Nephron (organoid): ENCODE measurements at regions not wholly inside any gene's neighbourhood (a gene's known extent, or its start where the extent isn't known, plus 50 kb on each side); places are given as distances from the start of the nearest gene placed in this dataset.

Source experiments
- H3K27ac Mint-ChIP-seq, 3 experiments: 2 replicates each; pipeline ENCODE4 v1.8.0; 2020; ENCODE audit warnings: mixed read lengths in 3 of 3, mild to moderate bottlenecking in 2 of 3, moderate library complexity in 1 of 3
- H3K27me3 Mint-ChIP-seq: 2 replicates; pipeline ENCODE4 v1.8.0; 2021; ENCODE audit warnings: low read depth, mild to moderate bottlenecking, moderate library complexity, mixed read lengths
- H3K36me3 Mint-ChIP-seq: 2 replicates; pipeline ENCODE4 v1.8.0; 2020; ENCODE audit warnings: low read depth, mixed read lengths
- H3K4me1 Mint-ChIP-seq: 2 replicates; pipeline ENCODE4 v1.8.0; 2020; ENCODE audit warnings: mixed read lengths
- H3K4me3 Mint-ChIP-seq, 3 experiments: 2 replicates each; pipeline ENCODE4 v1.8.0; 2020; ENCODE audit warnings: mild to moderate bottlenecking in 3 of 3, mixed read lengths in 3 of 3, moderate library complexity in 2 of 3
- H3K9me3 Mint-ChIP-seq: 2 replicates; pipeline ENCODE4 v1.8.0; 2020; ENCODE audit warnings: mixed read lengths
- CTCF ChIP-seq, 3 experiments: fragments of 200-600 bp; sonication (generic); IDR thresholded peaks; one replicate each; pipeline ENCODE4 v1.5.0; 2021; ENCODE audit warnings: antibody characterized with exemption in 3 of 3; ENCODE audit not compliant: unreplicated experiment in 3 of 3

- Mint-ChIP-seq H3K27me3 (peaks cover 12% of the 10 kb centered on the region), H3K27ac (peak overlapping the region; percentile 19 to 83 (median 66)), H3K4me1 (peaks cover 54% of the 10 kb centered on the region), H3K36me3 (no peaks in the 10 kb centered on the region), H3K4me3 (no peak overlapping the region), H3K9me3 (no peaks in the 10 kb centered on the region)
- TF ChIP-seq CTCF (IDR thresholded peaks at IDR 0.05; ENCODE audit: unreplicated experiment in 3 of 3), result no peak
These were observed 249.9 kb downstream of the EIPR1 start for GRCh38 chr2:3127710-3128109.

GRCh38 chr2:3126911-3127621 is 250.6 kb downstream of the EIPR1 start:
- Mint-ChIP-seq H3K27ac (peak overlapping the region; percentile 19 to 83 (median 66)), H3K9me3 (no peaks in the 10 kb centered on the region), H3K4me1 (peaks cover 53% of the 10 kb centered on the region), H3K4me3 (peak overlapping the region in 1 of 3 experiments; percentile 2), H3K27me3 (peaks cover 7% of the 10 kb centered on the region), H3K36me3 (no peaks in the 10 kb centered on the region)
- TF ChIP-seq CTCF (IDR thresholded peaks at IDR 0.05; ENCODE audit: unreplicated experiment in 3 of 3), result no peak

GRCh38 chr2:3126171-3126910 is 251.3 kb downstream of the EIPR1 start:
- Mint-ChIP-seq H3K27ac (peak overlapping the region in 2 of 3 experiments; percentile 66 to 83), H3K27me3 (peaks cover 6% of the 10 kb centered on the region), H3K4me1 (peaks cover 46% of the 10 kb centered on the region), H3K36me3 (peaks cover 4% of the 10 kb centered on the region), H3K4me3 (no peak overlapping the region), H3K9me3 (peaks cover 4% of the 10 kb centered on the region)
- no peak for TF ChIP-seq CTCF (IDR thresholded peaks at IDR 0.05; ENCODE audit: unreplicated experiment in 3 of 3)

GRCh38 chr2:3125761-3126130 is 251.9 kb downstream of the EIPR1 start:
- Mint-ChIP-seq H3K36me3 (peaks cover 4% of the 10 kb centered on the region), H3K4me1 (peaks cover 41% of the 10 kb centered on the region), H3K9me3 (peaks cover 6% of the 10 kb centered on the region), H3K4me3 (no peak overlapping the region), H3K27me3 (peaks cover 4% of the 10 kb centered on the region), H3K27ac (peak overlapping the region in 2 of 3 experiments; percentile 8 to 39)
- no peak for TF ChIP-seq CTCF (IDR thresholded peaks at IDR 0.05; ENCODE audit: unreplicated experiment in 3 of 3)

GRCh38 chr2:3125001-3125760 is 252.4 kb downstream of the EIPR1 start:
- TF ChIP-seq CTCF (IDR thresholded peaks at IDR 0.05; ENCODE audit: unreplicated experiment in 3 of 3), result no peak
- peaks cover 4% of the 10 kb centered on the region for H3K36me3 Mint-ChIP-seq
- peak overlapping the region; percentile 8 to 58 (median 39) for H3K27ac Mint-ChIP-seq
- H3K4me1 Mint-ChIP-seq, result peaks cover 36% of the 10 kb centered on the region
- H3K4me3 Mint-ChIP-seq, result no peak overlapping the region
- peaks cover 8% of the 10 kb centered on the region for H3K9me3 Mint-ChIP-seq
- peaks cover 3% of the 10 kb centered on the region for H3K27me3 Mint-ChIP-seq
